Activated B cell treated with CpG ODN at 0.5 μM for 24 hours (primary cell): ENCODE measurements at regions not wholly inside any gene's neighbourhood (a gene's known extent, or its start where the extent isn't known, plus 50 kb on each side); places are given as distances from the start of the nearest gene placed in this dataset.

Experiments
- ATAC-seq: fragments of 200-7000 bp; cut with Tn5 transposase; one replicate; pipeline ENCODE4 v1.10.0; 2021; ENCODE audit warnings: low read depth, mild to moderate bottlenecking, moderate library complexity
- CTCF ChIA-PET: fragments of 350-600 bp; sonication (Branson Sonifier 250); formaldehyde crosslinking; loops from one replicate; lab custom pipeline; 2021; ENCODE audit warnings: antibody characterized with exemption; lab: Charles Lee
- POLR2A ChIA-PET: fragments of 350-600 bp; sonication (Branson Sonifier 250); formaldehyde crosslinking; loops from one replicate; lab custom pipeline; 2021; ENCODE audit warnings: antibody characterized with exemption; lab: Charles Lee
- DNase-seq: peaks from one replicate; pipeline ENCODE4 v3.0.0; 2022
- H3K27ac Mint-ChIP-seq: one replicate; pipeline ENCODE4 v1.8.0; 2020; ENCODE audit warnings: mixed read lengths
- H3K27me3 Mint-ChIP-seq: one replicate; pipeline ENCODE4 v1.8.0; 2021; ENCODE audit warnings: mixed read lengths
- H3K36me3 Mint-ChIP-seq: one replicate; pipeline ENCODE4 v1.8.0; 2021; ENCODE audit warnings: low read depth, mixed read lengths
- H3K4me1 Mint-ChIP-seq: one replicate; pipeline ENCODE4 v1.8.0; 2021; ENCODE audit warnings: mixed read lengths
- H3K4me3 Mint-ChIP-seq: one replicate; pipeline ENCODE4 v1.8.0; 2020; ENCODE audit warnings: mild to moderate bottlenecking, mixed read lengths
- H3K9me3 Mint-ChIP-seq: one replicate; pipeline ENCODE4 v1.8.0; 2020; ENCODE audit warnings: mixed read lengths
- CTCF ChIP-seq: fragments of 200-600 bp; IDR thresholded peaks from one replicate; pipeline ENCODE4 v1.8.0; 2022; ENCODE audit warnings: antibody characterized with exemption, mild to moderate bottlenecking
- intact Hi-C: fragments of 100-400 bp; cut with micrococcal nuclease; formaldehyde crosslinking; loops from one replicate; pipeline ENCODE4 v1.15.1; 2024

- Mint-ChIP-seq H3K4me1 (no peaks in the 10 kb centered on the region), H3K27me3 (no peaks in the 10 kb centered on the region), H3K27ac (no peak overlapping the region), H3K36me3 (no peaks in the 10 kb centered on the region), H3K4me3 (no peak overlapping the region), H3K9me3 (no peaks in the 10 kb centered on the region)
- ChIA-PET POLR2A (no interaction called here), CTCF (no interaction called here)
- DNase-seq: no peak
- no peak for TF ChIP-seq CTCF
- no peak for ATAC-seq
- intact Hi-C loops: no loop called here
Measured at GRCh38 chr18:60196836-60197606, 175.6 kb downstream of the MC4R start.

- DNase-seq (no peak), ATAC-seq (no peak)
- POLR2A ChIA-PET: no interaction called here
- H3K36me3 Mint-ChIP-seq: no peaks in the 10 kb centered on the region
- no peaks in the 10 kb centered on the region for H3K4me1 Mint-ChIP-seq
- intact Hi-C loops: no loop called here
- H3K4me3 Mint-ChIP-seq: no peak overlapping the region
- CTCF ChIA-PET: no interaction called here
- no peak overlapping the region for H3K27ac Mint-ChIP-seq
- peaks cover 4% of the 10 kb centered on the region for H3K27me3 Mint-ChIP-seq
- TF ChIP-seq CTCF: no peak
- H3K9me3 Mint-ChIP-seq: no peaks in the 10 kb centered on the region
Measured at GRCh38 chr18:60193780-60194179, 178.8 kb downstream of the MC4R start.

GRCh38 chr18:60191926-60192325 is 180.6 kb downstream of the MC4R start:
- intact Hi-C loops: no loop called here

GRCh38 chr18:60189856-60190255 is 182.7 kb downstream of the MC4R start:
- no peak for DNase-seq
- ChIA-PET CTCF (no interaction called here), POLR2A (no interaction called here)
- H3K27ac Mint-ChIP-seq: no peak overlapping the region
- H3K36me3 Mint-ChIP-seq: no peaks in the 10 kb centered on the region
- intact Hi-C loops: no loop called here
- ATAC-seq: no peak
- no peak for TF ChIP-seq CTCF
- no peaks in the 10 kb centered on the region for H3K9me3 Mint-ChIP-seq
- peaks cover 4% of the 10 kb centered on the region for H3K27me3 Mint-ChIP-seq
- H3K4me1 Mint-ChIP-seq: no peaks in the 10 kb centered on the region
- H3K4me3 Mint-ChIP-seq: no peak overlapping the region

More at GRCh38 chr18:60191926-60192325, 180.6 kb downstream of the MC4R start:
- Mint-ChIP-seq H3K4me1 (no peaks in the 10 kb centered on the region), H3K27me3 (peaks cover 4% of the 10 kb centered on the region), H3K36me3 (no peaks in the 10 kb centered on the region), H3K4me3 (no peak overlapping the region), H3K9me3 (no peaks in the 10 kb centered on the region), H3K27ac (no peak overlapping the region)
- TF ChIP-seq CTCF: no peak
- ChIA-PET POLR2A (no interaction called here), CTCF (no interaction called here)
- ATAC-seq (no peak), DNase-seq (no peak)

GRCh38 chr18:60188958-60189357 is 183.6 kb downstream of the MC4R start:
- no peaks in the 10 kb centered on the region for H3K9me3 Mint-ChIP-seq
- ChIA-PET CTCF (no interaction called here), POLR2A (no interaction called here)
- no peaks in the 10 kb centered on the region for H3K4me1 Mint-ChIP-seq
- no peak for TF ChIP-seq CTCF
- H3K27ac Mint-ChIP-seq: no peak overlapping the region
- intact Hi-C loops: no loop called here
- DNase-seq (no peak), ATAC-seq (no peak)
- no peaks in the 10 kb centered on the region for H3K36me3 Mint-ChIP-seq
- H3K27me3 Mint-ChIP-seq: peaks cover 6% of the 10 kb centered on the region
- H3K4me3 Mint-ChIP-seq: no peak overlapping the region
